A673 (cell line): ENCODE measurements at regions not wholly inside any gene's neighbourhood (a gene's known extent, or its start where the extent isn't known, plus 50 kb on each side); places are given as distances from the start of the nearest gene placed in this dataset.
A peak's percentile ranks its signal among the peaks of the same experiment; 100 is the strongest.

ENCODE experiments used
- BruUV-seq: library from RNA; stranded (reverse); fragments of 400-500 nt; replicated peaks from 2 replicates; lab custom pipeline; 2021; lab: Mats Ljungman, UMichigan
- CTCF ChIA-PET: fragments of 300-600 bp; sonication (Branson Sonifier 250); formaldehyde crosslinking; loops from one replicate; lab custom pipeline; 2022; ENCODE audit warnings: antibody characterized with exemption; lab: Charles Lee
- POLR2A ChIA-PET: fragments of 300-600 bp; sonication (Branson Sonifier 250); formaldehyde crosslinking; loops from one replicate; lab custom pipeline; 2022; ENCODE audit warnings: antibody characterized with exemption; ENCODE audit not compliant: low non-redundant PET; lab: Charles Lee
- DNase-seq: peaks from one replicate; pipeline ENCODE4 v3.0.0-alpha.2; 2015; ENCODE audit warnings: low spot score
- H3K27ac ChIP-seq: fragments of 200-600 bp; sonication (generic); 2 replicates; pipeline ENCODE4 v1.5.1; 2016; ENCODE audit warnings: mixed run types, low read depth, mild to moderate bottlenecking, mixed read lengths, antibody characterized with exemption, low read length; ENCODE audit not compliant: poor library complexity, severe bottlenecking
- H3K27me3 ChIP-seq: fragments of 200-600 bp; sonication (generic); replicated peaks from 2 replicates; pipeline ENCODE4 v1.6.1; 2017; ENCODE audit warnings: mixed run types, low read depth, mild to moderate bottlenecking, mixed read lengths, antibody characterized with exemption, low read length; ENCODE audit not compliant: insufficient read depth, poor library complexity
- H3K36me3 ChIP-seq: fragments of 200-600 bp; sonication (generic); 2 replicates; pipeline ENCODE4 v1.6.1; 2016; ENCODE audit warnings: mixed run types, mild to moderate bottlenecking, mixed read lengths, antibody characterized with exemption, low read length; ENCODE audit not compliant: insufficient read depth, poor library complexity, severe bottlenecking
- H3K4me1 ChIP-seq: fragments of 200-600 bp; sonication (generic); 2 replicates; pipeline ENCODE4 v1.6.1; 2017; ENCODE audit warnings: mixed run types, mild to moderate bottlenecking, mixed read lengths, antibody characterized with exemption, low read length; ENCODE audit not compliant: insufficient read depth, poor library complexity, severe bottlenecking
- H3K4me3 ChIP-seq: fragments of 200-600 bp; sonication (generic); 2 replicates; pipeline ENCODE4 v1.5.1; 2016; ENCODE audit warnings: low read depth, mixed run types, mild to moderate bottlenecking, mixed read lengths, low read length; ENCODE audit not compliant: poor library complexity, severe bottlenecking
- H3K9me3 ChIP-seq: fragments of 200-600 bp; sonication (generic); 2 replicates; pipeline ENCODE4 v1.6.1; 2016; ENCODE audit warnings: mixed run types, low read depth, mild to moderate bottlenecking, mixed read lengths, antibody characterized with exemption, low read length; ENCODE audit not compliant: poor library complexity, severe bottlenecking
- CTCF ChIP-seq: fragments of 300-800, 200-600 bp; sonication (generic); conservative IDR thresholded peaks from 2 replicates; pipeline ENCODE4 v1.5.1; 2017; ENCODE audit warnings: low read depth, mild to moderate bottlenecking, antibody characterized with exemption, low read length, moderate library complexity, mixed read lengths
- EZH2 ChIP-seq: fragments of 200-600 bp; sonication (generic); IDR thresholded peaks from 2 replicates; pipeline ENCODE4 v1.6.1; 2017; ENCODE audit warnings: borderline replicate concordance, low read depth, mild to moderate bottlenecking, mixed read lengths, antibody characterized with exemption, low read length; ENCODE audit not compliant: poor library complexity, severe bottlenecking
- intact Hi-C: fragments of 100-400 bp; cut with micrococcal nuclease; formaldehyde crosslinking; loops from one replicate; pipeline ENCODE4 v1.10.0; 2022; ENCODE audit not compliant: unreplicated experiment

DNA sequence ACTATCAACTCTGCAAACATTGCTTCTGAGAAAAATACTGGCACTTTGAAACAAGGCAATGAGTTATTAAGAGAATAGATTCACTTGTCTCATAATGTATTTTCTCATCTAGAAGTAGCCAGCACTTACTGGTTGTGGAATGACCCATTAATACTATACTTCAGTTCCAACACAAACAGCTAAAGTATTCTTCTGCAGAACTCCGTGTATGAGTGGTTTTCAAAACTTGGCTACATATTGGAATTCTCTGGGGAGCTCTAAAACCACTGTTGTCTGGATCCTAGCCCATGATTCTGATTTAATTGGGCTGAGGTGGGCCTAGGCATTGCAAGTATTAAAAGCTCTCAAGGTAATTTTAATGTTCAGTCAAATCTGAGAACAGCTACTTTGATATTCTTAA is 1416.4 kb upstream of the RAG2 start:
- H3K27ac ChIP-seq = no peak overlapping the region
- POLR2A ChIA-PET = no interaction called here

DNA sequence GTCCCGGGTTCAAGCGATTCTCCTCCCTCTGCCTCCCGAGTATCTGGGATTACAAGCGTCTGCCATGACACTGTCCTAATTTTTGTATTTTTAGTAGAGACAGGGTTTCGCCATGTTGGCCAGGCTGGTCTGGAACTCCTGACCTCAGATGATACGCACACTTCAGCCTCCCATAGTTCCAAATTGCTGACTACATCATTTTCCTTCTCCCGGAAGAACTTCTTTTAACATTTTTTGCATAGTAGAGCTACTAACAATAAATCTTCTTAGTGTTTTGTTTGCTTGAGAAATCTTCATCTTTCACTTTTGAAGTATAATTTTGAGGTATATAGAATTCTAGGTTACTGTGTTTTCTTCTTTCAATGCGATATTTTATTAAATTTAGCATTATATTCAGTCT is 1415.1 kb upstream of the RAG2 start:
- no peak overlapping the region for H3K27ac ChIP-seq
- peaks cover 6% of the 10 kb centered on the region for H3K4me1 ChIP-seq
- H3K36me3 ChIP-seq = no peaks in the 10 kb centered on the region
- no peak for DNase-seq
- CTCF ChIA-PET = no interaction called here
- intact Hi-C loops = no loop called here
- POLR2A ChIA-PET = interaction anchor here (0.5 kb wide), 1 partner anchor 24 kb away, joined by 3 read pairs; no protein-coding TSS in a partner anchor
- H3K27me3 ChIP-seq = no peaks in the 10 kb centered on the region
- BruUV-seq = no TSS peak
- no peak overlapping the region for H3K4me3 ChIP-seq
- no peaks in the 10 kb centered on the region for H3K9me3 ChIP-seq
- TF ChIP-seq CTCF (no peak), EZH2 (no peak)

More for the DNA sequence above, 1416.4 kb upstream of the RAG2 start:
- peak; percentile 28 for DNase-seq
- H3K36me3 ChIP-seq = no peaks in the 10 kb centered on the region
- no peak overlapping the region for H3K4me3 ChIP-seq
- no peaks in the 10 kb centered on the region for H3K27me3 ChIP-seq
- no peaks in the 10 kb centered on the region for H3K9me3 ChIP-seq
- intact Hi-C loops = no loop called here
- TF ChIP-seq EZH2 (no peak), CTCF (no peak)
- BruUV-seq = no TSS peak
- CTCF ChIA-PET = no interaction called here
- H3K4me1 ChIP-seq = peaks cover 6% of the 10 kb centered on the region

- H3K9me3 ChIP-seq = no peaks in the 10 kb centered on the region
- no TSS peak for BruUV-seq
- H3K27ac ChIP-seq = no peak overlapping the region
- no peak overlapping the region for H3K4me3 ChIP-seq
- TF ChIP-seq CTCF (no peak), EZH2 (no peak)
- H3K36me3 ChIP-seq = no peaks in the 10 kb centered on the region
- POLR2A ChIA-PET = interaction anchor here (0.8 kb wide), 1 partner anchor 15 kb away, joined by 3 read pairs; no protein-coding TSS in a partner anchor
- peaks cover 6% of the 10 kb centered on the region for H3K4me1 ChIP-seq
- CTCF ChIA-PET = no interaction called here
- intact Hi-C loops = no loop called here
- DNase-seq = no peak
- H3K27me3 ChIP-seq = no peaks in the 10 kb centered on the region
These were observed 1413.5 kb upstream of the RAG2 start for GRCh38 chr11:38011496-38011895.
